NCI-H1092 treated with DMSO at 0.1 percent for 48 hours (cell line): ENCODE measurements at regions not wholly inside any gene's neighbourhood (a gene's known extent, or its start where the extent isn't known, plus 50 kb on each side); places are given as distances from the start of the nearest gene placed in this dataset.

Experiments
- DNase-seq: peaks from one replicate; lab custom pipeline; 2025; lab: John Stamatoyannopoulos, UW

DNA sequence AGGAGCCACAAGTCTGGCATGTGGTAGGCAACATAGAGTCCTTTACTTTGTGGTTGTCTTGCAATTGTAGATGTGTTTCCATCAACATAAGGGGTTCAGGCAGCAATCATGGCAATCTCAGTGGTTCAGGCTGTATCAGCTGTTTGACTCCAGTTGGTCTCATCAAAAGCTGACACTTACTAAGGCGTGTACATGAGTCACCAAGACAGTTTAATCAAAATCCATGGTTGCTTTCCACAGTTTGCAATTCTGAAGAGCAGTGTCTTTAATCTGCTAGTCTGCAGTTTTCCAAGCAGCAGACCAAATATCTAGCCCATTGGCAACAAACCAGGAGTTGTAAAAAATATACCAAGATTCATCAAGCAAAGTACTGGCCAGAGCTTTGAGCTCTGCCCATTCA is 210.2 kb downstream of the MDFIC start:
- DNase-seq = no peak

DNA sequence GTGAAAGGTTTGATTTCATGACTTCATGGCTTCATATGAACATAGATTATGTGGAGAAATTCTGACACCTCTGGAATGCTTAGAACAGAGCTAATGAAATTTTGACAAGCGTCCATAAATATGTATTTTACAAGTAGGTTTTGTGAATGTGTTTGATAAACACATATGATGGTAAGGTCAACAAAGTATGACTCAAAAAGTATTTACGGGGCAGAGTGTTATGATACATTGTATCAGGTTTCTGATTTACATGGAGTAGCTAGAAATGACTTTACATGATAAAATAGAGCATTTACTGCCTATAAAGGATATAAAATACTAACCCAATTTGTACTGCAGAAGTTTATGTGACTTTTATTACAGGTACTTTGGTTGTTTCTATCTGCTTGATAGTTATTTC is 206.3 kb downstream of the MDFIC start:
- no peak for DNase-seq

DNA sequence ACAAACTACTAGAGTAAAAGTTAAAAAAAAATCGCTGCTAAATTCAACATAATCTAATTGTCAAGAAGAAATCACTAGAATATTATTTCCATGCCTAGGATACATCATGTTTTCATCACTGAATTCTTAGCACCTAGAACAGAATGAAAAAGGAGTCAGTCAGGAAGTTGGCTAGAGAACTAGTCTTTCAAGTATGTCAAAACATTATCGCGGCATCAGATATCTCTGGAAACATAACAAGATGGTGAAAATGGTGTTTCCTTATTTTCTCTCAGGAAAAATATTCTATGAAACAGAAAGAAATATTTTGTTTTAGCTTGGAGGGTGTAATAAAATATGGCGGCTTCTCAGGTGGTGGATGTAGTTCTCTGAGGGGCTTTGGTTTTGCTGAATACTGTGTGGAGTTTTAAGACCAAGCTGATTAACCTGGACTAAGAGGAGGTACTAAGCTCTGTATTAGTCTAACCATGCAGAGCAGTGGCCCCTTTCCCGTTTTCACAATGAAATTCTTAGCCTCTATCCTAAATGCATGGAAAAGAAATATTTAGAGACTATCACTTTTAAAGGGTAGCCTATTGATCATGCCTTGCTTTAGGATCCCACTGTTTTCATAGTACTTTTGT is 205.6 kb downstream of the MDFIC start:
- no peak for DNase-seq

DNA sequence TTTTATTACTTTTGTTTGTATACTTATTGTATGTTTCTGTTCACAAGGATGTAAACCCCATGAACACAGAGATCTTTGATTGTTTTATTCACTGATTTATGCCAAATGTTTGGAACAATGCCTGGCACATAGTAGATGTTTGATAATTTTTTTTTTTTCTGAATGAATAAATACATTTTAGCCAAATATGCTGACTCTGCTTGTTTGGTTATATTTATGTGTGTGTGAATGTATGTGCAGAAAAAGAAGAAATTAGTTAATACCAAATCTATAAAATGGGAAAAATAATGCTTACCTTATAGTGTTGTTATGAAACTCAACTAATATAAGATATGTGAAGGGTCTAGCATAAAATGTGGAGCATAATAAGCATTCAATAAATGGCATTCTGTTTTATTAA is 203.9 kb downstream of the MDFIC start:
- DNase-seq = no peak

DNA sequence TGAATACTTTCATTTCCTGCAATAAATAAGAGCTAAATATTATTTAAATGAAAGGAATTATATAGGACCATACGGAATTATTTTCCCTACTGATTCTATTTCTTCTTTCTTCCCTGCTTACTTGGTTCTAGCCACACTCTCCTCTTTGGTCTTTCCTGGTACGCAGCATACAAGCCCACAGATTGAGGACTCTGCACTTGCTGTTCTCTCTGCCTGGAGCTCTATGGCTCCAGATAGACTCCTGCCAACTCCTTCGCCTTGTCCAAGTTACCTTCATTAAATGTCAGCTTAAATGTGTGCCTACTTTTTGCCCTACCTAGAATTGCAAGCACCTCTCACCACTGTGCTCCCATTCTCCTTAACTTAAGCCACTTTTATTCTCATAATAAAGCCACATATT is 203.4 kb downstream of the MDFIC start:
- DNase-seq = no peak

DNA sequence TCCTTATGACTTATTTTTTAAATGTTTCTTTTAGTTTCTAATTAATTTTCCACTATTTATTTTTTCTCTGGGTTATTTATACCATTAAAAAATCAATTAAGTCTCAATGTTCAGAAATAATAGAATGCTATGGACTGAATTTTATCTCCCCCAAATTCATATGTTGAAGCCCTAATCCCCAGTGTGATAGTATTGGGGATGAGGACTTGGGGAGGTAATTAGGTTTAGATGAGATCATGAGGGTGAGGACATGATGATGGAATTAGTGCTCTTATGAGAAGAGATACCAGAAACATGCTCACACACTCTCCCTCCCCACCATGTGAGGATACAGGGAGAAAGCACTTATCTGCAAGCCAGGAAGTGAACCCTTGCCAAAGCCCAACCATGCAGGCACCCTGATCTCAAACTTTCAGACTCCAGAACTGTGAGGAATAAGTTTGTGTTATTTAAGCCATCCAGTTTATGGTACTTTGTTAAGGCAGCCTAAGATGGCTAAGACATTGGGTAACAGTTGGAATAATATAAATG is 202.6 kb downstream of the MDFIC start:
- no peak for DNase-seq

DNA sequence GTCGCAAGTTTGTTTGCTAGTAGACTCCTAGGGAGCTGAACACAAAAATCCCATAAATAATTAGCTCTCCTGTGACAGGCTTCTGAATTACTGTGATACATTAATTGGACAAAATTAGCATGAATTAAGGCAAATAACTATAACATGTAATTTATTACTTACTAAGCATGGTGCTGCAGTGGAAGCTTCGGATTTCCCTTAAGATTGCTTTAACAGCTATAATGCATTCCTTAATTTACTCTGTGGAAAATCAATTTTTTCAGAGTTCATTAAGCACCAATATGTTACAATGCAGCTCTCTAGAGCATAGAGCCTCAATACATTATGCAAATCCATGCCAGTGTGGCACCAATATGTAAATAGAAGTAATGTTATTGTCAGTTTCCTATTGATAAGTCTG is 201.5 kb downstream of the MDFIC start:
- DNase-seq = no peak

DNA sequence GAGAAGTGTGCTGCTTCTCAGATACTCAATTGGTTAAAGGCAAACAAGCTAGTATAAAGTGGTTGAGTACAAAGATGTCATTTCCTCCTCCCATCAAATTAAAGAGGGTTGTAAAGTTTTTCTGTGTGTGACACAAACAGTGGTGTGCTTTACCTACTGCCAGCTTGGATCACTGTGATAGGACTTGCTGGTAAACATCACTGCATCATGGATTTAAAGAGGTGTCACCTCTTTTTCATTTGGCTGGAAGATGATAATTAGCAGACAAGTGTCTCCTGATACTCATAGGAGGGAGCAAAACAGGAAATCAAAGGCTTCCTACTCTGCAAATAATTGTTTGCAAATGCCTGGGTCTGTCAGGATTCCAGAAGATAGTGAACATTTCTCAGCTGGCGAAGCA is 200.5 kb downstream of the MDFIC start:
- DNase-seq = no peak

DNA sequence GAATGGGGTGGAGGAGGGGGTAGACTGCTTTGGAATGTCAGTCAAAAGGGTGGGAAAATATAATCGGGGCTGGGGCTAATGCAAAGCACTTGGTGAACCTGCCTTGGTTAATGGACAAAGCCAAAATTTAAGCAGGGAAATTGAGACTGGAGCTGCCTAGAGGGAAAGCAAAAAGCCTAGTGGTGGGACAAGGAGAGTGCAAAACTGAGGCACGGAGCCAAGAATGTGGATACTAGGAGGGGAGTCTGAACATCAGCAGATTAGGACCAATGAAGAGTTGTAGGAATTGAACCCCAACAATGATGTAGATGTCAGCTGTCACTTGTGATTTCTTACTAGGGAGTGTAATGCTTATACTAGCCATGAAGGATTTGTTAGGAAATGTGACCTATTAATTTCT is 195.9 kb downstream of the MDFIC start:
- DNase-seq = no peak

DNA sequence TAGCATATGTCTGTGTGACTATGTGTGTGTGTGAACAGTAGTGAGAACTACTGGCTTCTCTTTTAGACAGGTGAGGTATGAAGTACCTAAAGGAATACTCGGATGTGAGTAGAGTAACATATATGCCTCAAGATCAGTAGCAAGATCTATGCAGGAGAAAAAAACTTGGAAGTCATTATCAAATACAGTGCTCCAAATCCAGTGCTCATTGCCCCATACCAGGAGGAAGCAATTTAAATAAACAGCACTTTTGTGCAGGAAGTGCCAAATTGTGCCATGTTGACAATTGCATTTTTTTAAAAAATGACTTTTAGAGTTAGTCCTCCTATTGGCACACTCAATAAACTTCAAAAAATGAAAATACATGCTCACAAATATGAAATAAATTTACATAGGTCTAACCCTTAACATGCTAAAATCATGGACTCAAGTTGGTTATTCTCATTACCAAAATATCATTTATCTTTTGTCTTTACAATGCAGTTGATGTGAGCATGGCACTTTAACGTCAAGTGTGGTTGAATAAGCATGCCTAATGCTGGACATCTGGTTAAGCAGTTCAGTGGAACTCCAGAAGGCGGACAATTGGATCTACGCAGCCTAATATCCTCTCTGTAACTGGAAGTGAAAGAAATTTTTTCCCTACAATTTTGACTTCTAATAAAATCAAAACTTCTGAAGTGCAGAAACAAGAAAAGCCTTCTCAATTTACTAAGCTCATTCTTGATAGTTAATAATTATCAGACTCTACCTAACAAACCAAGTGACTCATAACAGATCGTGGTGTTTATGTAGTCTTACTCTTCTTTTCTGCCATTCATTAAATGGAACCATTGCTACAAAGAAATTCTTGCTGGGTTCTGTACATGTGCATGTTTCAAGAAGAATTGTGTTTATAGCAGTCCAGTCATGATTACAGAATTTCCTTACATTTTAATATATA is 195.2 kb downstream of the MDFIC start:
- no peak for DNase-seq

DNA sequence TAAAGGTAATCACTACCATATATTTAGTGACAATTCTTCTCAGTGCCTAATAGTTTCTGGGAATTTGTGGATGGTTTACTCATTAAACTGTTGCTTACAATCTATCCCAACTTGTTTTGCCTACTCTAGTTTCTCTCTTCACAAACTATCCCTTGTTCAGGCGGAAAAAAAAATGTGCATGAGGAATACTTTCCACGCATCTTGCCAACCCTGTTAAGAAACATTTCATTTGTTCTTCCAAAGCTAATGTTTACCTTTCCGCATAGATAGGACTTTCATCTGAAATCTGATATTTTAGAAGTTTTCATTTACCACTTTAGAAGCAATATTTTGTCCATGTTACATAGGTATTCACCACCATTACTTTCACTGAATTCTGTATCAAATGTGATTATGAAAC is 191.9 kb downstream of the MDFIC start:
- no peak for DNase-seq

DNA sequence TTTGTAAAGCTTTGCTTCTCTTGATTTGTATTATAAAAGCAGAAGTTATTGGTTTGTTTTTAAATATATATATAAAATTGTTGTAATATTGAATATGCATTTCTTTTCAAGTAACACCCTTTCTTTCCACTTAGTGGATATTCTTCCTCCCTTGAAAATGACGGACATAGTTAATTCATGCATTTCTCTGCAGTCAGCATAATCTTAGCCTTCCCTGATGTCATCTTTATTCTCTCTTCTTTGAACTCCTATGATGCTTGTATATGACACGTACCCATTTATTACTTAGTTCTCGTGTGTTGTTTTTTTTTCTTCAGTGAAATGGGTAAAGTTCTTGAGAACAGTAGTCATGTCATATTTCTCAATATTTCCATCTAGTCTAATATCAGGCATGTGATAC is 191.2 kb downstream of the MDFIC start:
- no peak for DNase-seq

DNA sequence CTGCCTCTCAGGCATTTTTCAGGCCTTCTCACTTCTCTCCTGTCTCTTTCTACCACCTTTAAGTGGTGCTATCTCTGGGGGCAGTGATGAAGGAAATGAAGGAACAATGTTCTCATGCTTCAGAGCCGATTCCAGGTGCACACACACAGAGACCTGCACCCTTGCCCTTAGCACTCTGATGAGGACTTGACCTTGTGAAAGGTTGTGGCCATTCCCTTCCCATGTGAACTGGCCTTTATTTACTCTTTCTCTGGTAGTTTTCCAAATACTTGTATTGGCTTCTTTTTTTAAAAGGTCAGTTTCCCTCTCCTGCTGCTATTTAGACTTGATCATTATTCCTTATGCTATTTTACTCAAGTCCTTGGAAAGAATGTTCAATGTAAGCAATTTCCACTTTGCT is 188.6 kb downstream of the MDFIC start:
- no peak for DNase-seq

DNA sequence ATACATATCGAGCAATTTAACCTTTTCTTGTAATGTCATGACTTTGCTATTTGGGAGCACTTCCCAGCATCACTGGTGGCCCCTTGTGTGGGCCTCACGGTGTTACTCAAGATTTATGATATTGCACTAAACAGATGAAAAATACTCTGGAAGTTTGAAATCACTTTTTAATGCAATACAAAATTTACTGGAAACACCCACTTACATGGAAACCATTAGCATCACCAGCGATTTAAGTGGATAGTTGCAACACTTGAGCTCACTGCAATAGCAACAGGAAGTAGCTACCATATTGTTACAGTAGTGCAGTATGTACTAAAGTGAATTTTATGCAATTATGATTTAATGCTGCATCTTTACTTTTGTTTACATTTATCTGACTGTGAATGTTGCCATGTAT is 184.4 kb downstream of the MDFIC start:
- DNase-seq = no peak

DNA sequence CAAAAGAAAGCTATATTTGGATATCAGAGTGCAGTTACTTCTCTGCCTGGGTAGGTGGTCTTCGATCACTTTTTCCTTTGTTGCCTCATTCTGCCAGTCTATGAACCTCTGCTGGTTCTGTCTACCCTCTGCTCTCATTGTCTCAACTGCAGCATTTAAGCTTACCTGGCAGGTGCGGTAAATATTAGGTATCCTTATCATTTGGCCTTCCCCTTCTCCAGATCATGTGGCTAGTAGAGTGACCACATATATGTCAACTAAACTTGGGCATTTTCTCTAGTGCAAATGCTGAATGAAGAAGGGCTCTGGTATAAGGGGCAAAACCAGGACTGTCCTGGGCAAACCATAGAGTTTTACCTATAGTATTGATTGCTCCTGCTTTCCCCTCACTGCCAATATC is 180.8 kb downstream of the MDFIC start:
- no peak for DNase-seq

DNA sequence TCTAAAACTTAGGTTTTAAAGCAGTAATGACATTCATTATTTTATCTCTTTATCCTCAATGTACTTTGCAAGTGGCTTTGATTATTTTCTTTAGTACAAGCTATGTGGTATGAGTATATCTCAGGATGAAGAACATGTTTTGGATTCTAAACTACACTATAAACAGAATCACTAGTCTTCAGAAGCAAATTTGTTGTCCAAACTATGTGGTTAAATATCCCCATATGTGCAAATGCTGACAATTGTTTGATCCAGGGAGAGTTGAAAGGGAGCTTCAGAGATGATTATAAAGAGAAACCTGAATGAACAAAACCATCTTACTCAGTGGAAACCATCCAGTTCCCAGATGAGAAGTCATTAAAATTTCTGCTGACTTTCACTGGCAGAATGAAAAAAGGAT is 179.3 kb downstream of the MDFIC start:
- no peak for DNase-seq

DNA sequence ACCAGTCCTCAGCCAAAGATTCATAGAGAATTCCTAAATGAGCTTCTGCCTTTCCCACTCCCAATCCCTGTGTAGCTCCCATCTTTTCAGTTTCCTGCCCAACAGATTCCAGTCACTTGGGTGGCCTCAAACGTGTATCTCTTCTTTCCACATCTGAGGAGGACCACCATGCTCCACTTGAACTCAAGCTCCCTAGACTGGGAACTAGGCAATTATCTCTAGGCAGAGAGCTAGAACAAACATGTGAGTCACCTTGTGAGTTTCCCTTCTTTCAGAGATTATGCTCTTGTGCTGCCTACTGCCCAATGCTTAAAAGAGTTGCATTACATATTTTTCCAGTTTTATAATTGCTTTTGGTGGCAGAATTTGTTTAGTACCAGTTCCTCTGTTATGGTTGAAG is 178.0 kb downstream of the MDFIC start:
- no peak for DNase-seq

DNA sequence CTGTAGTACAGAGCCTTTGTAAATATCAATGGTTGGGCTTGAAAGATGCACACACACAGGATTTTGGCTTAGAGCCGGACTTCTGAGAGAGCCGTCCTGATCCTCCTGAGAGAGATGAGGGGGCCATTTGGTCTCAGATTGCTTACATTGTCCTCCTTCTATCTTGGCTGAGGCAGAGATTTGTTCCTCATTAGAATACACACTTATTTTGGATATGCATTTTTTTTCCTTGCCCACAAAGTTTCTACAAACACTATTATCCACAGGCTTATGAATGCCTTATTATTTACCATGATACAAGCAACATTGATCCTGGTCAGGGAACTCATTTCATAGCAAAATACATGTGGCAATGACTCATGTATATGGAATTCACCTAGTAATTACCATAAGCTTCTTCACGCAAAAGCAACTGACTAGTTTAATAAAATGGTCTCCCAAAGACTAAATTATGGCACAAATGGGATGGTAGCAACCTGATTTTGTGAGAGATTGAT is 175.3 kb downstream of the MDFIC start:
- no peak for DNase-seq

DNA sequence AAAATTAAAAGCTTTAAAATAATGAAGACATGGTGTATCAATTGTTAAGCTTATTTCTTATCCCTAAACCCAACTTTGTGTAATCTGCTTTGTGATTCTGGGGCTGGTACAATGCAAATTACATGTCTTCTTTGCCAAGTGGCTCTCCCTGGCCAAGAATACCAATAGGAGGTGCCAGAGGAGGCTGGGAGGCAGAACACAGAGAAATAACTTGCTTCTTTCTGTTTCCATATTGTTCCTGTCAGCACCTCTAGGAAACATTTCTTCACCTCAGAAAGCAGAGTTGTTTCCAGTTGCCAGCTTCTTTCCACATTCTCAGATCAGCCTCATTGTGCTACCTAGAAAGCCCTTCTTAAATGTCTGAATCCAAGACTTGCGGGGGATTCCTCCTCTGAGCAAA is 174.4 kb downstream of the MDFIC start:
- no peak for DNase-seq

DNA sequence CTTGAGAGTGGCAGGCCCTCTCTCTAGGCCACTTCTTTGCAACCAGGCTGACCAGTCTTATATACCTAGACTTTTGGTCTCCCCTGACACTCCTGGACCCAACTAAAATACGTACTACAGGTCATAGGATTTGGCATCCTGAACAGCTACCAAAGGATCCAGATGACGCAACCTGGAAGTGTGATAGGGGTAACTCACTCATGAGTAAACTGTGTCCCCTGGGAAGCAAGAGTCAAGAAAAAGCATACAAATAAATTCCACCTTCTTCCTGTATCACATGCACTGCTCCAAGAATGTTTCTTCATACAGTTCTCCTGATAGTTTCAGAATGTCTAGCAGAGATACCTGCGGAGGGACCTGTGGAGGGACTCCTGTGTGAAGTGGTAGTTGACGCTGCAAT is 172.3 kb downstream of the MDFIC start:
- no peak for DNase-seq

DNA sequence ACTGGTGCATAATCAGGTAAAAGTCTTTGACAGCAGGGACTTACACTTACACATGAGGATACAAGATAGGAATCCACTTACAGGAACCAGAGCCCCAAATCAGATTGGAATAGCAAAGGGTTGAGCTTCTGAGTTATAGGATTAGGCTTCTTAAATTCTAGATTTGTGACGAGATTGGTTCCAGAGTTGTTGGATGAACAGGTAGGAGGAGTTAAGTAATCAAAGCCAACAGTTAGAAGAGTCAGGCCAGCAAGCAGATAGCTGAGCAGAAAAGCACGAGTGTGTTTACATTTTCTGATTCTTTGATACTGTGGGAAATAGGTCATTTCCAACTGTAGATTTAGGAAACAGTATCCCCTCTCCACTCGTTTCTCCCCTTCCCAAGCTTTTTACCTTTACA is 167.0 kb downstream of the MDFIC start:
- DNase-seq = no peak

DNA sequence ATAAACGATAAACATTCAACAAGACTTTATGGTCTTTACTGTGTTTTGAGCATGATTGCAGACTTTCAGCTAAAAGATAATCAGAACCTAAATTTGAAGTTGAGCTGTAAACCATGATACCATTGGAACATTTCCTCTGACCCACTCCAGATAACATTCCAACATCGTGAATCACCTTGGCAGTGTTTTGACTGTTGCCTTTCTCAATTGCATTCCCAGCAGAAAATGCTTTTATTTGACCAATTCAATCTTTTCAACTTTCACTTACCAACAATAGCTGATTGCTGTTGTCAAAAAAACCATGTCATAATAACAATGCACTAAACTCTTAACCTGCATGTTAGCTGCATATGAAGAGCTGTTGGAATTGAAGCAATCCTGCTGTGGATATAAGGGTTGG is 165.5 kb downstream of the MDFIC start:
- no peak for DNase-seq

DNA sequence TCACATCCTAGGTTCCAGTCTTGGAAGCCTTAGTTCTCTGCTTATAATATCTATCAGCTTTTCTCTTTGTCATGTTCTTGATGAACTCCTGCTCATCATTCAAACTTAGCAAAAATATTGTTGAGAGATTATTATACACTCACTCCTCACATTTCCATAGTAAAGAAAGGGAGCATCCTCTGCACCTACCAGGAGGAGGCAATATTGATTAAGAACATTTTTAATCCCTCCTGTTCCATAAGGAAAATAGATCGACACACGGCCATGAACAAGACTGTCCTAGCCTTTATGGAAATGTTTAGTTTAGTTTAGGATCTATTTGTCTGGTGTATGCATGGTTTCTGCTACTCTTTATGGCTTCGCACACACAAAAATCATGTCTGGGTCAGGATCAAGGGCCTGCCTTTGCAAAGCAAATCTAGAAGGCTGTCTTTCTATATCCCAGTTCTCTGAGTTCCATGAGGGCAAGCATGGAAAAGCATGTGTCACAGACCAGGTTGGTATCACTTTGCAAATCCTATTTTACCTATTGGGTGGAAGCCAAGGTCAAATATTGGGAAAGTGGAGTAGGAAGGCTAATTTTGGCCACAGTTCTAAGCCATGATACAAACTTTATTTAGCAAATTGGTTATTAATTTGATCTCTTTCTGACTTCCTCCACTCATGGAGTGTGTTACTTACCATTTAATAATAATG is 164.4 kb downstream of the MDFIC start:
- no peak for DNase-seq
